Loucy (cell line): ENCODE measurements at regions not wholly inside any gene's neighbourhood (a gene's known extent, or its start where the extent isn't known, plus 50 kb on each side); places are given as distances from the start of the nearest gene placed in this dataset.

Experiments
- CTCF ChIP-seq: fragments of 200-600 bp; sonication (generic); conservative IDR thresholded peaks from 2 replicates; pipeline ENCODE4 v1.5.1; 2014; ENCODE audit warnings: mild to moderate bottlenecking, antibody characterized with exemption, low read length
- EZH2phosphoT487 ChIP-seq: fragments of 200-600 bp; IDR thresholded peaks from 2 replicates; pipeline ENCODE4 v1.6.1; 2018; ENCODE audit warnings: antibody characterized with exemption, mild to moderate bottlenecking, moderate library complexity, borderline replicate concordance

- no peak for TF ChIP-seq CTCF
- no peak for TF ChIP-seq EZH2phosphoT487
Observed at GRCh38 chr9:100718717-100719116, 140.8 kb downstream of the CAVIN4 start.
